NCI-H1048 (cell line): ENCODE measurements at regions not wholly inside any gene's neighbourhood (a gene's known extent, or its start where the extent isn't known, plus 50 kb on each side); places are given as distances from the start of the nearest gene placed in this dataset.

ENCODE experiments used
- DNase-seq: peaks from one replicate; lab custom pipeline; 2025; lab: John Stamatoyannopoulos, UW

DNA sequence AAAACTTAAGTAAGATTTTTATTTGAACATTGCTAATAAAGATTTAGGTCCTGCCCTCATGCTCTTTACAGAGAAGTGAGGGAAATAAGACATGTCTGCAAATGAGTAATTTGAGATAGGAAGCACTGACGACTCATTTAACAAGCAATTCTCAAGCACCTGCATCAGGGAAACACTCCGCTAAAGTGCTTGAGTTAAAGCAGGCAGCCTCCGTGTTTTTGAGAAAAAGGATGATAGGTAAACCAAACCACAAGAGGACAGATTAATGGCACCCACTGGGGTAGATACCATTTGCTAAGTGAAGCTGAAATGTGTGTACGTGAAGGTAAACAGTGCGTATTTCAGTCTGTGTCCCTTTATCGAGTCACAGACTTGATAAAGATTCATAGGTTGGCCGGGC lies 184.6 kb upstream of the CARD18 start:
- no peak for DNase-seq

DNA sequence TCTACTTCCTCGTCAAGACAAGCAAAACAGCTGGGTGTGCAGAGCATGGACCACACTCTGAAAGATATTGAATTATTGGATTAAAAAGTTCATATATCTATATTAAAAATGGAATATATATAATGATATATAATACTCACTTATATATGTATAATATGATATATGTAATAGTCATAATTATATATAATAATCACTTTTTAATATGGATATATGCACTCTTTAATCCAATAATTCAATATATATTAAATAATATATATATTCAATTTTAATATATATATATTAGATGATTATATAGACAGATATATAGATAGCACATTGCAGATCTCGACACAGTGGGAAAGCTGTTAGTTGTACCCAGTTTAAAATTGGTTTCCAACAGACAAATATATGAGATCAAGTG lies 182.1 kb upstream of the CARD18 start:
- DNase-seq, result no peak

DNA sequence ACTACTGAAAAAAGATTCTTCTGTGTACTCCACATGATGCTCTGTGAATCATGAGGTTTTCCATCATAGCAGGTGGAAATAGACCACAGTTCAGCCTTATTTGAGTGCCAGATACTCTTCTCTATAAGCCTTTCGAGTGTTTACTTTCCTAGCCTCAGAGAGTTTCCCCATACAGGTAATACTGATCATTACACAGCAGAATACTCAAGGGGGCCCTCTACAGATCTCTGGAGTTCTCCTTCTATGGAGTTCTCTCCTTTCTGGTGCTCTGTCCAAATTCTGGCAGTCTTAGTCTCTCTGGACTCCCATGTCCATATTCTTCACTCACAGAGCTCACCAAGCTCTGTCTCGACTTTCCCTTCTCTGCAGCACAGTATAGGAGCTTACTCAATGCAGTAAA lies 175.7 kb upstream of the CARD18 start:
- DNase-seq, result no peak

DNA sequence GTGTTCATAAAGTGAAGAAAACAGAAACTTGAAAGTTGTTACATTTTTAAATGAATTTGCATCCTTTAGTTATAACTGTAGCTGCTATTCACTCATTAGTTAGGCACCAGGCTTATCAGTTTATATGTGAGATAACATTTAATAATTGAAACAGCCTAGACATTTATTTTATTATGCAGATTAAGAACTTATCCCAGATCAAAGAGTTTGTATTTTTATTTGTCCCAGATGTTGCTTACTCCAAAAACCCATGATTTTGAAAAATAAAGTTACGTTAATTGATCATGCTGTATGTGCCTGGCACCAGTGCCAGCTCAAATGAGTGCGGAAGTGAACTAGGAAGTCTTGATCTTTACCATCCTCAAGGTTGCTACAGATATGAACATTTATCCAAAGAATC lies 172.7 kb upstream of the CARD18 start:
- no peak for DNase-seq

DNA sequence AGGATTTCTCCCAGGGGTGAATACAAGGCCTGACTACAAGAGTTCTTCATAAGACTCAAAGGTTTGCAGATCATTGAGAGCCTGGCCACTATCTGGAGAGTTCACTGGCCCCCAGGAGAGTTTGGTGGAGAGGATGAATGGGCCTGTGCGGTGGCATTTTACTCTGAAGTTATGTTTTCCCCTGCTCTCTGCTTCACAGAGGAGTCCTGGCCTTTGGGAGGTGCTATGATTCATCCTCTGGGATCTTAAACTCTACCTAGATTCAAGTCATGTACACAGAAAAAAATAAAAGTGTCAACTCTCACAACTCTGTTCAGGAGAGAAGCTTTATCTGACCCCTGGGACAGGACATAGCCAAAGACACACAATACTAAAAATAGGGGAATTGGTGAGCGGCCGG lies 159.1 kb upstream of the CARD18 start:
- no peak for DNase-seq

DNA sequence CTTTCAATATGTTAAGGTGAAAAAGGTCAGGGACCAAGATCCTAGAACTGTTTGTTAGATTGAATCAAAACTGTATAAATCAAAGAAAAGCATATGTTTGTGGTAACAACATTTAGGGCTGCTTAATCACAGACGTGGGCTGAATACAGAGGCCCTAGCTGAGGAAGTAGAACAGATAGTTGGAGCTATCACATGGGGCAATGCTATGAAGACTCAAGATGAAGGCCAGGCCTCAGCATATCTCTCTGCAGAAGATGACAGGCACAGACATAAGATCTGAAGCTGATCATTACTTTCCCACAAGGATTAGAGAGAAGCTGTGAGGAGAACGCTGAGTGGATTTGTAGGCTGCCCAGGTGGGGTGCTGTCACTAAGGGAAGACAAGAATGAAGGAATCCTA lies 158.6 kb upstream of the CARD18 start:
- no peak for DNase-seq

DNA sequence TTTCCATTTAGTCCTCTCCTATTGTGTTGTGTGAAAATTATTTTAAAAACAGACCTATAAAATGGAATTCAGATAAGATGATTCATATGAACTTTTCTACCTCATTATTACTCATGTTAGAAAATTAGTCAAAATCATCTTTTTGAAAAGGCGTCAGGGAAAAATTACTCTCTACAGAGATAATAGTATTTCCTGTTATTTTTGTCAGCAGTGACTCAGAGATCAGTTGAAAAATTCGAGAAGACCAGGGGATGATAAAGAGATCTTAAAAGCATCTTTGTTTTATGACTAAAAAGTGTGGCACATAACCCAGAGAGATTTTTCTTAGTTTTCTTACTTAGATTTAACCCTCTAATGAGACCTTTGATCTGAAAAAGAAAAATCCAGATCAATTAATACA lies 157.9 kb upstream of the CARD18 start:
- no peak for DNase-seq

DNA sequence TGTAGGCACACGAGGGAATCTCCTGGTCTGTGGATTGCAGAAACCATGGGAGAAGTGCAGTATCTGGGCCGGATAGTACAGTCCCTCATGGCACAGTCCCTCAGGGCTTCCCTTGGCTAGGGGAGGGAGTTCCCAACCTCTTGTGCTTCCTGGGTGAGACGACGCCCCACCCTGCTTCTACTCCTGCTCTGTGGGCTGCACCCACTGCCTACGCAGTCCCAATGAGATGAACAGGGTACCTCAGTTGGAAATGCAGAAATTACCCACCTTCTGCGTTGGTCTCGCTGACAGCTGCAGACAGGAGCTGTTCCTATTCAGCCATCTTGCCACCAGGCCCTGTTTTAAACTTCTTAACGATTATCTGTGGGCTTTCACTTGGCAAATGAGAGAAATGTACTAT lies 157.2 kb upstream of the CARD18 start:
- no peak for DNase-seq

DNA sequence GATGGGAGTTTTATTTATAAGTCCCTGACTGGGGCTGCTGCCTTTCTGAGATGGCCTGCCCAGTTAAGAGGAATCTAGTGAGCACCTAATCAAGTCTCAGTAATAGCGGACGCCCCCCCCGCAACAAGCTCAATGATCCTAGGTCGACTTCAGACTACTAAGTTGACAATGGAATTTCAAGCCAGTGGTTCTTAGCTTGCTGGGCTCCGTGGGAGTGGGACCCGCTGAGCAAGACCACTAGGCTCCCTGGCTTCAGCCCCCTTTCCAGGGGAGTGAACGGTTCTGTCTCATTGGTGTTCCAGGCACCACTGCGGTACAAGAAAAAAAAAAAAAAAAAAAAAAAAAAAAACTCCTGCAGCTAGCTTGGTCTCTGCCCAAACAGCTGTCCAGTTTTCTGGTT lies 156.8 kb upstream of the CARD18 start:
- DNase-seq, result no peak

DNA sequence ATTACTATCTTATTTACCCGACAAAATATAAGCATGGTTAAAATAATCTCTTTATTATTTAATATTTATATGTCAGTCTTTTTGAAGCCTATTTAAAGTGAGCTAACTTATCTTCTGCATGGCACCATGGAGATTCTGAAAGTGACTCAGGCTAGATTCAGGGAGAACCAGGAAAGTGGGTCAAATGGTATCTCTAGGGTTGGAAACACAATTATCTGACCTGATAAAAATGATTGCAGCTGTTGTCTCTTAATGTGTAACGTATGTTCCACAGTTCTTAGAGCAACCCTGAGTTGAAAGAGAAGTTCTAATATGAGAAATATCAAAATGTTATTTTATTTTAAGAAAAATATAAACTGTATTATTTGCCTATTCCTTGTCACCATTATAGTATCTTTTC lies 143.1 kb upstream of the CARD18 start:
- DNase-seq, result no peak

DNA sequence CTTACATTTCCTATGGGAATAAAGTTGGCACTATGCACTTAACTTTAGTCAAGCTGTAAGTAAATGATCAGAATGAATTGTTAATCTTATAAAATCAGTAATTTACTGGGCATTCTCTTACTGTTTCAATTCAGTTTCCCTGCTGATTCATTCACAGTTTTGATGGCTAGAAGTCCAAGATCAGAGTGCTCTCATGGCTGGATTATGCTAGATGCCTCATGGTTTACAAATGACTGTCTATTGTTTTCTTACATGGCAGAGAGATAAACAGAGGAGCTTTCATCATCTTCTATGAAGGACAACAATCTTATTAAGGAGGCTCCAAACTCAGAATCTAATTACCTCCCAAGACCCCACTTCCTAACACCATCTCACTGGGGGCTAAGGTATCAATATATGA lies 135.1 kb upstream of the CARD18 start:
- DNase-seq, result no peak

DNA sequence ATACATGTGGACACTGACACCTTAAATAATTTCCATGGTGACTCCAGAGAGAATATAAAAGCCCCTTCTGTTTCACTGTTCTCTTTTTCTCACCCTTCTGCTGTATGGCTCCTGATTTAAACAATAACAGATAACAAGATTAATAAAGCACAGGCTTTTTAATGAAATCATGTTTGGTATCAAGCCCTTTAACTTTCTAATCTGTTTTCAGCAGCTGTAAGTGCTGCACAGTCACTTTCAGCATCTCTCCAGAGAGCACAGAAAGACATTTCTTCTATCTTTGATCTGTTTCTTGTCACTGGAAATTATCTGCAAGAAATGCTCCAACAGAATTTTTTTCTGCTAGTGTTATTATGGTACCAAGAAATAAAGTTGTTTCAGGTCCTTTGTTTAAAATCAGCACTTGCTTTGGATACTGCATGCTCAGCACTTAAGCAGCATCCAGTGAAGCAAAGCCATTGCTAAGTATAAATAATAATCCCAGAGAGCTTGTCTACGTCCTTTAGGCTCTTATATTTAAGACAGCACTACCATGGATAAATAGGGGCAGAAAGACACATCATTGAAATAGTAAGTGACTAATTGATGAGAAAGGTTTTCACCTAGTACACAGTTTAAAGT lies 134.2 kb upstream of the CARD18 start:
- no peak for DNase-seq

DNA sequence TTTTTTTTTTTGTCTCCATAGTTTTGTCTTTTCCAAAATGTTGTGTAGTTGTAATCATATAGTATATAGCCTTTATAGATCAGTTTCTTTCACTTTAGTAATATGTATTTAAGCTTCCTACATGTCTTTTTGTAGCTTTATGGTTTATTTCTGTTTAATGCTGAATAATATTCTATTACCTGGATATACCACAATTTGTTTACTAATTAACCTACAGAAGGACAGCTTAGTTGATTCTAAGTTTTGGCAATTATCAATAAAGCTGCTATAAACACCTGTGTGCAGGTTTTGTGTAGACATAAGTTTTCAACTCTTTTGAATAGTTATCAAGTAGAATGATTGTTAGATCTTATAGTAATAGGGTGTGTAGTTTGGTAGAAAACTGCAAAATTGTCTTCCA lies 130.3 kb upstream of the CARD18 start:
- no peak for DNase-seq

DNA sequence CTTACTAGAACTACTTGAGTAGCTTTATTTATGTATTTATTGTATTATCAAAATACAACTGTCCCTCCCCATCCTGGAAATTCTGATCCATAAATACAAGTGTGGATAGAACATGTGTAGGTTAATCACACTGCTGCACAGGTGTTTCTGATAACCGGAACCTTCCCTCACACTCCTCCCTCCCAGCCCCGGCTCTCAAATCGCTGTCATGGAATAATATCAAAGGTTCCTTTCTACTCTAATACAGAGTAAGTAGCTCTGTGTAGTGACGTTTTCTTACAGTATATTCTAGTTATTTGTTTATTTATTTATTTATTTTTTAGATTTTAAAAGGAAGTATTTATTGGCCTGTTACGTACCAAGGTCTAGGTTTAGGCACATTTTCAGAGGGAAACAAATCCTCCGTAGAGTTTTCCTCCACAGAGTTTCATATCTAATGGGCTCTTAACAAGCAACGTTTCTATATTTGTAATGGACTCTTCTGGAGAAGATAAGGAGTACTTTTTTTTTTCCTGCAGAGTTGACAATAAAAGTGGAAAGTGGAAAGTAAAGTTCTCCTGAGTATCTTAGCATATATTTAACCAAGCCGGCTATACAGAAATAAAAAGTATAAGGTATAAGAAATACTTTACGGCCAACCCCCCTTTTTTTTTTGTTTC lies 129.0 kb upstream of the CARD18 start:
- DNase-seq, result no peak

DNA sequence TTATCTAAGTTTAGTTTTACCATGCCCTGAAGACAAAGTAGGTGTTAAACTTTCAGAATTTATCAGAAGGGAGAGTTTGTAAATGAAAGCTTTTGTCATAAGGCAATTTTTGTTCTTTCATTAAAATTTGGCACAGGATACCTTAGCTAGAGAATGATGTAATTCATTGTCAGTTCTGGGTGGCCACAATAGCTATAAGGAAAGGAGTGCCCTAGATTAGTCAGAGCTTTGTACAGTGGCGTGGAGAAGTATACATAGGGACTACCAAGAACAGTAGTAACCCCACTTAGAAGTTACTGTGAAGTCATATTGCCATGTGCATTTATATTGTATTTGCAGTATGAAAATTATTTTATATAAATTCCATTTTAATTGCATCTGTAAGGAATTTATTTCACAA lies 126.3 kb upstream of the CARD18 start:
- no peak for DNase-seq

DNA sequence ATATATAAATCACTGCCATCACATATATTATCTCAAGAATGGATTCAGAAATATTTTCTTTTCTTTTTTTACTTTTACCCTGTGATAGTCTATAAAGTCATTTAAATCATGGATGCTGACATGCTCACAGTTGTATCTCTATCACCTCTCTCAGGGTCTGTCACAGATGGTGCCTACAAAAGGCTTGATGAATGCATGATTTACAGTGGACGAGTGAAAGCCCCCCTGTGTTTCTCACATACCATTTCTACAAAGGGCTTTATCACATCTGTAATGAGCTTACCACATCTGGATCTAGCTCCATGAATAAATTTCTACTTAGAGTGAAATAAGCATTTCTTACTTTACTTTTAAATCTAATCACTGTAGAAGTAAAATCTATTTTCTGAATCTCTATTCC lies 121.4 kb upstream of the CARD18 start:
- no peak for DNase-seq

DNA sequence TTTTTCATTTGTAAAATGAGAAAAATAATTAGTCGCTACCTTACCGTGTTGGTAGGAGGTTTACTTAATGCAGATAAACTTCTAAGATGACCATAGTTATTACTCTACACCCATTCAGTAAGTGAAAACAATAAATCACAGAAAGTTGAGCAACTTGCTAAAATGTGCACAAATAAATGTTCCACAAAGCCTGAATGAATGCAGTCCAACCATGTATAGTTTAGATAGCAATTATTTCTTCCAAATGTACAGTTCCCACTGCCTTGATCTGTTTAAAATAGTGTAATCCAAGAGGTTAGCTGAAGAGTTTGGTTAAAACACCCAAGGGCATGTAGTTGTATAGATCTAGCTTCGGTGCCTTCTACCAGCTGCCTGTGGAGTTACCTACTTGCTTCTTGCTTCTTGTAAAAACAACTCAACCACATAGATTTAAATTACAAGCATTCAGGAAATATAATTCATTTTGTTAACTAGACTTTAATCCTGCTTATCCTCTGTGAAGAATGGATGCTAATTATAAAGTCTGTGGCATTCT lies 106.3 kb upstream of the CARD18 start:
- no peak for DNase-seq

DNA sequence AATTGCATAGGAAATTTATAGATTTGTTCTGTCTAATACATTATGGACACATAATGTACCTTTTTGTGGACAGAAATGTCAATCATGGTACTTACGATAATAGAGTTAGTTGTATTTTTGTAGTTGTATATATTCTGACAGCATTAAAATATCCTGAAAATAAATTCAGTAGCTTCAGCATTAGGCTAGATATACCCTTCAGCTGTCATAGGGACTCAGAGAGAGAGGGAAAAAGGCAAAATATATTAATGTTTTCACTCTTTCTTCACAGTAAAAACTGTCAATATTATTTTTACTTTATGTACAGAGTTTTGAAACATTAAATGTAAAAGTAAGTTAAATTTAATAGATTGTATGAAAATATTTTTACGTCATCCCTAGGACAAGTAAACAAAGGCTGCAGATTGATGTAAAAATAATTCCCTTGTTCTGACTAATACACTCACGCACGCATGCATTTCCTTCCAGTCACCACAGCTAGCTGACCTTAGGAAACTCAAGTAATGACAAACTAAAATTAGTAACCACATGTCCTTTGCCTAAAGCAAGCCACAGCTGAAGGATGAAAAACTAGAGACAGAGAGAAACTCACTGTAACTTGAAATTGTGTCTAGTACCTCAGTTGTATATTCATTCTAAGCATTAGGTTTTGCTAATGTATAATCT lies 104.7 kb upstream of the CARD18 start:
- DNase-seq, result no peak

DNA sequence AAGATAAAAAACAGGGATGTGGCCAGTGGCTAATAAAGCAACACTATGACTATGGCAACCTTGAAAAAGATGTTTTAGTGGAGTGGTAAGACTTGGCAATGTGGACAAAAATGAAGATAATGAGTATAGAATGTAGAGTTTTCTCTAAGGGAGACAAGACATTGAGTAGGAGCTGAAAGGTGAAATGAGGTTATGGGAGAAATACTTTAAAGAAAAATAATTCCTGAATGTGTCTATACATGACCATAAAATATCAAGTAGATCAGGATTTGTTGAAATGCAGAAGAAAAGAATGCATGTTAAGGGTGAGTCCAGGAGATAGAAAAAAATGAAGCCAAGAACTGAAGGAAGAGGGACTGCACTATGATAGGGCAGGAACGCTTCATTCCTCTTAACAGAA lies 101.6 kb upstream of the CARD18 start:
- no peak for DNase-seq

DNA sequence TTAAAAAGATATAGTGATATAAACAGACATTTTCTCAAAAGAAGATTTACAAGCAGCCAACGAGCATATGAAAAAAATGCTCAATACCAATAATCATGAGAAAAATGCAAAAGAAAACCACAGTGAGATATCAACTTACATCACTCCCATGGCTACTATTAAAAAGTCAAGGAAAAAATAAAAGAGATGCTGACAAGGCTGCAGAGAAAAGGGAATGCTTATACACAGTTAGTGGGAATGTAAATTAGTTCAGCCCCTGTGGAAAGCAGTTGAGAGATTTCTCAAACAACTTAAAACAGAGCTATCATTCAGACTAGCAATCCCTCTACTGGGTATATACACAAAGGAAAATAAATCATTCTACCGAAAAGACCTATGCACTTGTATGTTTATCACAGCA lies 97.1 kb upstream of the CARD18 start:
- no peak for DNase-seq

DNA sequence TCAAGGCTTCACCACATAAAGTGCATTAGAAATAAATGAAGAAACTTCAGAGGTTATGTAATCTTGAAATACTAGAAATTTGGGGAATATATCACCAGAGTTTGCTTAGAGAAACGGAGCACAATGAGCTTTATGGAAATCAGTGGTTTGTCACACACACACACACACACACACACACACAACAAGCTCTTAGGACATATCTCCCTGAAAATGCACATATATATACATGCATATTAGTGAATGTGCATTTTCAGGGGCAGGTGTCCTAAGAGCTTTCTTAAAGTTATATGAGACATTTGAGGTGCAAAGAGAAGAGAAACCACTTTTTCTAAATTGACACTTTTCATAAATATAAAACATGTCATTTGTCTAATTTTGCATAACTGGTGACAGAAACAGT lies 93.7 kb upstream of the CARD18 start:
- no peak for DNase-seq

DNA sequence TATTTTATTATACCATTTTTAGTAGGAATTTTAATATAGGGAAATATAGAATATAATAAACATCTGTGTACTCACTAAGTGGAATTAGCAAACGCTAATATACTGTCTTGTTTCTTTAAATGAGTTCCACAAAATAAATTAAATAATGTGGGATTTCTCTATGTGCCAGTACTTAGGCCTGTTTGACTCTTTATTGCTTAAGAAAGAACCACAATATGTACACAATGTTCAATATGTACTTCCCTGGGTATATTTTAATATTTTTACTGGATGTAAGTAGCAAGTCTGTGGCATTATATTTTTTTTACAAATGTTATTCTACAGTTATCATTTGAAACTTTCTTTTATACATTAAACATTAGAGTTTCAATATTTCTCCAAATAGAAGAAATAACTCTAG lies 92.5 kb upstream of the CARD18 start:
- DNase-seq, result no peak

DNA sequence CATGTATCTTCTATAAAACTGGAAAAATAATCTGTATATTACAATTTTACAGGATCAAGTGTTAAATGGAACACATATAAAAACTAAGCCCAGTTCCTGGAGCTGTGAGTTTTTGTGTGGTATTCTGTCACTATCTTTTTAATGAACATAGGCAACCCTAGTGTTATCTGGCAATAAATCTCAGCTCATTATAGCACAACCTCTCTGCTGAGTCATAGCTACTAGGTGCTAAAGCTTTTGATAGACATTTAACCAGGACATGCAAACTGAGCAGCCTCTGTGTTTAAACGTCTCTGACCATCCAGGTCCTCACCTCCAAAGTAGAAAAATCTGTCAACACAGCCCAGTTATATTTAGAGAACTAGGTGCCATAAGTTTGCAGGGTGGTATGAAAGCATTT lies 91.0 kb upstream of the CARD18 start:
- DNase-seq, result no peak

DNA sequence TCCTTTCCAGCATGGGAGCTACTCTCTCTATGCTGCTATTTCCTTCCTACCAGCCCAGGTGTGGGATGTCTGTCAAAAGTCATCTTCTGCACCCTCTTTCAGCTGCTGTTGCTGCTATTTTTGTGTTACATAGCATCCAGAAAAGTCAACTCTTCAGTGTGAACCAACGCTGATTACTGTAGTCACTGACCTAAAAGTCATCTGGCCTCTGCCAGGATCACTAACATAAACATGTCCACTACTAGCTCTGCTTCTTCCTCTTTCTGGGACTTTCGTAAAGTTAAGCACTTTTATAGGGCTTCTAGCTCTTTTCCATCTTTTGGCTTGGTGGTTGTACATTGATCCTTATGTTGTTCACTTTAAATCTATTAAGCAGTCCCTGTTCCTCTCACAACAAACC lies 90.2 kb upstream of the CARD18 start:
- no peak for DNase-seq
